SK-N-SH treated with all-trans-retinoic acid at 6 μM for 48 hours (cell line): ENCODE measurements at regions not wholly inside any gene's neighbourhood (a gene's known extent, or its start where the extent isn't known, plus 50 kb on each side); places are given as distances from the start of the nearest gene placed in this dataset.

Experiments used
- ATAC-seq: fragments of 200-7000 bp; cut with Tn5 transposase; 3 replicates; pipeline ENCODE4 v1.9.1; 2020; ENCODE audit warnings: mild to moderate bottlenecking, moderate library complexity
- BACH2 ChIP-seq: fragments of 250-450 bp; sonication (Bioruptor Pico); IDR thresholded peaks from 2 replicates; pipeline ENCODE4 v1.9.0; 2021; ENCODE audit warnings: mild to moderate bottlenecking, borderline replicate concordance
- CSDC2 ChIP-seq: fragments of 250-450 bp; sonication (Bioruptor Pico); IDR thresholded peaks from 2 replicates; pipeline ENCODE4 v1.5.0; 2020; ENCODE audit warnings: mild to moderate bottlenecking, moderate library complexity
- ESRRG ChIP-seq: fragments of 250-450 bp; sonication (Bioruptor Pico); IDR thresholded peaks from 2 replicates; pipeline ENCODE4 v1.6.1; 2021; ENCODE audit warnings: mild to moderate bottlenecking
- ISL1 ChIP-seq: fragments of 250-450 bp; sonication (Bioruptor Pico); IDR thresholded peaks from 2 replicates; pipeline ENCODE4 v2.1.2; 2022; ENCODE audit warnings: mild to moderate bottlenecking, moderate library complexity
- OSR1 ChIP-seq: fragments of 250-450 bp; sonication (Bioruptor Pico); IDR thresholded peaks from 2 replicates; pipeline ENCODE4 v1.8.0; 2022; ENCODE audit warnings: moderate library complexity, mild to moderate bottlenecking, inconsistent platforms
- PPARA ChIP-seq: fragments of 250-450 bp; sonication (Bioruptor Pico); IDR thresholded peaks from 2 replicates; pipeline ENCODE4 v1.5.0; 2020; ENCODE audit warnings: mild to moderate bottlenecking, borderline replicate concordance
- RARB ChIP-seq: fragments of 250-450 bp; sonication (Bioruptor Pico); IDR thresholded peaks from 2 replicates; pipeline ENCODE4 v1.8.0; 2021; ENCODE audit warnings: mild to moderate bottlenecking, moderate library complexity
- SNAI2 ChIP-seq: fragments of 250-450 bp; sonication (Bioruptor Pico); IDR thresholded peaks from 2 replicates; pipeline ENCODE4 v1.5.0; 2020; ENCODE audit warnings: mild to moderate bottlenecking, moderate library complexity
- TCF4 ChIP-seq: fragments of 250-450 bp; sonication (Bioruptor Pico); IDR thresholded peaks from 2 replicates; pipeline ENCODE4 v1.8.0; 2021; ENCODE audit warnings: mild to moderate bottlenecking, moderate library complexity, borderline replicate concordance
- TOX ChIP-seq: fragments of 250-450 bp; sonication (Bioruptor Pico); IDR thresholded peaks from 2 replicates; pipeline ENCODE4 v1.8.0; 2021; ENCODE audit warnings: mild to moderate bottlenecking, moderate library complexity, borderline replicate concordance
- ZC3H10 ChIP-seq: fragments of 250-450 bp; sonication (Bioruptor Pico); IDR thresholded peaks from 2 replicates; pipeline ENCODE4 v1.5.1; 2021; ENCODE audit warnings: mild to moderate bottlenecking, moderate library complexity
- ZFP30 ChIP-seq: fragments of 450-650 bp; formaldehyde crosslinking; IDR thresholded peaks from 2 replicates; pipeline ENCODE4 v1.5.0; 2022; ENCODE audit warnings: mild to moderate bottlenecking, moderate library complexity
- ZNF565 ChIP-seq: fragments of 450-650 bp; formaldehyde crosslinking; conservative IDR thresholded peaks from 2 replicates; pipeline ENCODE4 v1.5.0; 2020; ENCODE audit warnings: low read depth, mild to moderate bottlenecking, moderate library complexity
- ZNF70 ChIP-seq: fragments of 450-650 bp; formaldehyde crosslinking; IDR thresholded peaks from 2 replicates; pipeline ENCODE4 v1.5.0; 2020; ENCODE audit warnings: mild to moderate bottlenecking, moderate library complexity
- TF ChIP-seq, protein P1 (sequence below): fragments of 250-450 bp; sonication (Bioruptor Pico); IDR thresholded peaks from 2 replicates; pipeline ENCODE4 v1.8.0; 2020; ENCODE audit warnings: mild to moderate bottlenecking, moderate library complexity, borderline replicate concordance
- TF ChIP-seq, protein P2 (sequence below): fragments of 250-450 bp; sonication (Bioruptor Pico); IDR thresholded peaks from 2 replicates; pipeline ENCODE4 v1.8.0; 2021; ENCODE audit warnings: low read depth, mild to moderate bottlenecking, moderate library complexity, borderline replicate concordance
- TF ChIP-seq, protein P3 (sequence below): fragments of 250-450 bp; sonication (Bioruptor Pico); IDR thresholded peaks from 2 replicates; pipeline ENCODE4 v1.5.1; 2021; ENCODE audit warnings: mild to moderate bottlenecking, moderate library complexity

DNA sequence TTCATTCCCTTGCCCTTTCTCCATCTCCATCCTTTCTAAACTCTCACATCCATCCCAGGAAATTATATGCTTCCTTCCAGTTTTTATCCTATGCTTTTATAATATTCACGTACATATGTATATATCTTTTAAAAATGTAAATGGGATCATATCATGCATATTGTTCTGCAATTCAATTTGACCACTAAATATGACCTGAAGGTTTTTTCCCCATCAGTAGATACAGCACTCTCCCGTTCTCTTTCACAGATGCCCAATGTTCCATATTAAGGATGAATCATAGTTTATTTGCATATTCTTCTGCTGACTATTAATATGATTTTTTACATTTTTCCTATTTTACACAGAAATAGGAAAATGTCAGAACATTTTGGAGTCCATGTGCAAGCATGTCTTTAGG lies 213.3 kb upstream of the PARD3B start (continued):
- TF ChIP-seq, protein P1, sequence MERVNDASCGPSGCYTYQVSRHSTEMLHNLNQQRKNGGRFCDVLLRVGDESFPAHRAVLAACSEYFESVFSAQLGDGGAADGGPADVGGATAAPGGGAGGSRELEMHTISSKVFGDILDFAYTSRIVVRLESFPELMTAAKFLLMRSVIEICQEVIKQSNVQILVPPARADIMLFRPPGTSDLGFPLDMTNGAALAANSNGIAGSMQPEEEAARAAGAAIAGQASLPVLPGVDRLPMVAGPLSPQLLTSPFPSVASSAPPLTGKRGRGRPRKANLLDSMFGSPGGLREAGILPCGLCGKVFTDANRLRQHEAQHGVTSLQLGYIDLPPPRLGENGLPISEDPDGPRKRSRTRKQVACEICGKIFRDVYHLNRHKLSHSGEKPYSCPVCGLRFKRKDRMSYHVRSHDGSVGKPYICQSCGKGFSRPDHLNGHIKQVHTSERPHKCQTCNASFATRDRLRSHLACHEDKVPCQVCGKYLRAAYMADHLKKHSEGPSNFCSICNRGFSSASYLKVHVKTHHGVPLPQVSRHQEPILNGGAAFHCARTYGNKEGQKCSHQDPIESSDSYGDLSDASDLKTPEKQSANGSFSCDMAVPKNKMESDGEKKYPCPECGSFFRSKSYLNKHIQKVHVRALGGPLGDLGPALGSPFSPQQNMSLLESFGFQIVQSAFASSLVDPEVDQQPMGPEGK (CRISPR knock-in tag): no peak
- TF ChIP-seq ESRRG (CRISPR knock-in tag): no peak
- TF ChIP-seq ZNF70 (CRISPR knock-in tag): no peak
- no peak for TF ChIP-seq ZC3H10 (CRISPR knock-in tag)
- TF ChIP-seq, protein P2, sequence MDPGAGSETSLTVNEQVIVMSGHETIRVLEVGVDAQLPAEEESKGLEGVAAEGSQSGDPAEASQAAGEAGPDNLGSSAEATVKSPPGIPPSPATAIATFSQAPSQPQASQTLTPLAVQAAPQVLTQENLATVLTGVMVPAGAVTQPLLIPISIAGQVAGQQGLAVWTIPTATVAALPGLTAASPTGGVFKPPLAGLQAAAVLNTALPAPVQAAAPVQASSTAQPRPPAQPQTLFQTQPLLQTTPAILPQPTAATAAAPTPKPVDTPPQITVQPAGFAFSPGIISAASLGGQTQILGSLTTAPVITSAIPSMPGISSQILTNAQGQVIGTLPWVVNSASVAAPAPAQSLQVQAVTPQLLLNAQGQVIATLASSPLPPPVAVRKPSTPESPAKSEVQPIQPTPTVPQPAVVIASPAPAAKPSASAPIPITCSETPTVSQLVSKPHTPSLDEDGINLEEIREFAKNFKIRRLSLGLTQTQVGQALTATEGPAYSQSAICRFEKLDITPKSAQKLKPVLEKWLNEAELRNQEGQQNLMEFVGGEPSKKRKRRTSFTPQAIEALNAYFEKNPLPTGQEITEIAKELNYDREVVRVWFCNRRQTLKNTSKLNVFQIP (CRISPR knock-in tag): no peak
- no peak for TF ChIP-seq OSR1 (CRISPR knock-in tag)

DNA sequence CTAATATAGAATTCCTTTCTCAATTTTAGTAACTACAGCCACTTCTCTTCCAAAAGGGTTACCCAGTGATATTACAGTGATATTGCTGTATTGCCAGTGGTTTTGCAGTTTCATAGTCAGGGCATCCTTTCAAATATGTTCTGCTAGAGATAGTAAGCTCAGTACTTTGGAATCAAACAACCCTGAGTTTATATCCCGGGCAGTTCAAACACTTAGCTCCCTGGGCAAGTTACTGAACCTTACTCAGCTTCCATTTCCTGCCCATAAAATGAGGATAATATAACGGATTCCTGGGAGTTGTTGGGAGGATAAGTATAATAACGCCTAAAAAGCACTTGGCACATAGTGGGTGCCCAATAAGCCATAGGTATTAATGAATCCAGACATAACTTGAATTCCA lies 212.6 kb upstream of the PARD3B start:
- TF ChIP-seq ZC3H10 (CRISPR knock-in tag) (no peak), TCF4 (CRISPR knock-in tag) (no peak), ZNF70 (CRISPR knock-in tag) (no peak)
- TF ChIP-seq, protein P1 (CRISPR knock-in tag): no peak
- no peak for ATAC-seq

DNA sequence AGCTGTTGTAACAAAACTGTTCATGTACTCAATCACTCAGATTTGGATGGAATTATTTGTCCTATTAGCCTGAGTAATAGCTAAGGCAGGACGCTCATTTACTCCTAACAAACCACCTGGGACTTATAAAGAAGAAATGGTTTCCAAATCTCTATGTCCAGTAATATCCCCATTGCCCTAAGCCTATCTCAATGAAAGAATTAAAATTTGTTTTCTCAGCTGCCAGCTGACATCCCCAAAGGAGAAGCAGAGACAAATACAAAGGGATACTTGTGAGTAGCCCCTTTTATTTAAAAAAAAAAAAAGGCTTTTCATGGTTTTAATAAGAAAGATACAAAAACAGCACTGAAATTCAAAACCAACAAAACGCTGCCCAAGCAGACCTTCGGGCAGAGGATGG lies 211.4 kb upstream of the PARD3B start:
- ATAC-seq: no peak

More for the DNA sequence above, 211.4 kb upstream of the PARD3B start:
- TF ChIP-seq PPARA (CRISPR knock-in tag) (no peak), SNAI2 (CRISPR knock-in tag) (no peak), ZC3H10 (CRISPR knock-in tag) (no peak), RARB (no peak), TOX (CRISPR knock-in tag) (no peak), OSR1 (CRISPR knock-in tag) (no peak), CSDC2 (no peak), ZNF70 (CRISPR knock-in tag) (no peak), ISL1 (CRISPR knock-in tag) (no peak), BACH2 (CRISPR knock-in tag) (no peak), TCF4 (CRISPR knock-in tag) (no peak), ZFP30 (no peak), ZNF565 (no peak), ESRRG (CRISPR knock-in tag) (no peak)
- TF ChIP-seq, protein P3, sequence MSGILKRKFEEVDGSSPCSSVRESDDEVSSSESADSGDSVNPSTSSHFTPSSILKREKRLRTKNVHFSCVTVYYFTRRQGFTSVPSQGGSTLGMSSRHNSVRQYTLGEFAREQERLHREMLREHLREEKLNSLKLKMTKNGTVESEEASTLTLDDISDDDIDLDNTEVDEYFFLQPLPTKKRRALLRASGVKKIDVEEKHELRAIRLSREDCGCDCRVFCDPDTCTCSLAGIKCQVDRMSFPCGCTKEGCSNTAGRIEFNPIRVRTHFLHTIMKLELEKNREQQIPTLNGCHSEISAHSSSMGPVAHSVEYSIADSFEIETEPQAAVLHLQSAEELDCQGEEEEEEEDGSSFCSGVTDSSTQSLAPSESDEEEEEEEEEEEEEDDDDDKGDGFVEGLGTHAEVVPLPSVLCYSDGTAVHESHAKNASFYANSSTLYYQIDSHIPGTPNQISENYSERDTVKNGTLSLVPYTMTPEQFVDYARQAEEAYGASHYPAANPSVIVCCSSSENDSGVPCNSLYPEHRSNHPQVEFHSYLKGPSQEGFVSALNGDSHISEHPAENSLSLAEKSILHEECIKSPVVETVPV (CRISPR knock-in tag): no peak
- TF ChIP-seq, protein P1 (CRISPR knock-in tag): no peak
- TF ChIP-seq, protein P2 (CRISPR knock-in tag): no peak
